HG02852 (cell line): ENCODE measurements at regions not wholly inside any gene's neighbourhood (a gene's known extent, or its start where the extent isn't known, plus 50 kb on each side); places are given as distances from the start of the nearest gene placed in this dataset.

Experiments used
- ATAC-seq: cut with Tn5 transposase; IDR thresholded peaks from one replicate; pipeline ENCODE4 v1.9.1; 2021; ENCODE audit warnings: mild to moderate bottlenecking, moderate library complexity; ENCODE audit not compliant: unreplicated experiment

- no peak for ATAC-seq
Observed at GRCh38 chr12:65651060-65651459, 173.2 kb upstream of the HMGA2 start.

GRCh38 chr12:65653321-65653720, 171.0 kb upstream of the HMGA2 start:
- ATAC-seq, result no peak

GRCh38 chr12:65653946-65654629, 170.2 kb upstream of the HMGA2 start:
- no peak for ATAC-seq

GRCh38 chr12:65655074-65655493, 169.2 kb upstream of the HMGA2 start:
- ATAC-seq, result no peak

- no peak for ATAC-seq
Observed at GRCh38 chr12:65656156-65656882, 168.0 kb upstream of the HMGA2 start.

GRCh38 chr12:65656891-65657351, 167.4 kb upstream of the HMGA2 start:
- no peak for ATAC-seq

GRCh38 chr12:65657635-65658034, 166.6 kb upstream of the HMGA2 start:
- no peak for ATAC-seq

GRCh38 chr12:65658360-65658759, 165.9 kb upstream of the HMGA2 start:
- ATAC-seq, result no peak

- ATAC-seq, result no peak
Observed at GRCh38 chr12:65659681-65660080, 164.6 kb upstream of the HMGA2 start.

GRCh38 chr12:65660096-65660495, 164.2 kb upstream of the HMGA2 start:
- no peak for ATAC-seq

GRCh38 chr12:65660836-65661235, 163.4 kb upstream of the HMGA2 start:
- no peak for ATAC-seq

GRCh38 chr12:65662590-65662989, 161.7 kb upstream of the HMGA2 start:
- ATAC-seq, result no peak

GRCh38 chr12:65663097-65663496, 161.2 kb upstream of the HMGA2 start:
- ATAC-seq, result no peak

- ATAC-seq, result no peak
Observed at GRCh38 chr12:65663648-65664047, 160.6 kb upstream of the HMGA2 start.

GRCh38 chr12:65664715-65665250, 159.5 kb upstream of the HMGA2 start:
- no peak for ATAC-seq

GRCh38 chr12:65665817-65666216, 158.5 kb upstream of the HMGA2 start:
- ATAC-seq, result no peak

GRCh38 chr12:65666876-65667275, 157.4 kb upstream of the HMGA2 start:
- ATAC-seq, result no peak

- ATAC-seq, result no peak
Observed at GRCh38 chr12:65667932-65668331, 156.4 kb upstream of the HMGA2 start.

- ATAC-seq, result no peak
Observed at GRCh38 chr12:65668981-65669695, 155.1 kb upstream of the HMGA2 start.

- no peak for ATAC-seq
Observed at GRCh38 chr12:65670775-65671174, 153.5 kb upstream of the HMGA2 start.

GRCh38 chr12:65672441-65672840, 151.8 kb upstream of the HMGA2 start:
- no peak for ATAC-seq
